ENCODE measurements at regions not wholly inside any gene's neighbourhood (a gene's known extent, or its start where the extent isn't known, plus 50 kb on each side); places are given as distances from the start of the nearest gene placed in this dataset.

GRCh38 chr6:169960886-169961611, 209.6 kb downstream of the ERMARD start:
- H3K4me2 ChIP-seq (ENCODE audit: low read depth, low read length, poor library complexity, severe bottlenecking), result no peak overlapping the region
- no peaks in the 10 kb centered on the region for H3K36me3 ChIP-seq (ENCODE audit: low read length)
- no peak overlapping the region for H3K27ac ChIP-seq (ENCODE audit: low read depth, low read length)
- no peak overlapping the region for H2AFZ ChIP-seq (ENCODE audit: low read depth, low read length, severe bottlenecking)
- no peaks in the 10 kb centered on the region for H4K20me1 ChIP-seq (ENCODE audit: low read depth, low read length)
- no peak overlapping the region for H3K4me3 ChIP-seq (ENCODE audit: insufficient read depth, low read length, poor library complexity, severe bottlenecking)
- H3K9ac ChIP-seq (ENCODE audit: low read length), result no peak overlapping the region
- no peak for TF ChIP-seq CTCF (IDR thresholded peaks at IDR 0.05; ENCODE audit: insufficient read depth, low read length, poor library complexity, severe bottlenecking)
- no peak for TF ChIP-seq EZH2phosphoT487 (conservative IDR thresholded peaks at IDR 0.05; ENCODE audit: low read length)
- H3K79me2 ChIP-seq (ENCODE audit: insufficient read depth, low read length), result no peaks in the 10 kb centered on the region
- H3K9me2 ChIP-seq (replicated peaks; ENCODE audit: insufficient read depth, low read length), result no peaks in the 10 kb centered on the region
- no peaks in the 10 kb centered on the region for H3K9me3 ChIP-seq (ENCODE audit: insufficient read depth, low read length)
- no peaks in the 10 kb centered on the region for H3F3A ChIP-seq (ENCODE audit: insufficient read depth)
- no peaks in the 10 kb centered on the region; the same call in 1 of the 2 replicates for H3K27me3 ChIP-seq (ENCODE audit: low read length)

- Histone ChIP-seq H3K79me2 (ENCODE audit: insufficient read depth, low read length) (no peaks in the 10 kb centered on the region), H3K9me3 (ENCODE audit: insufficient read depth, low read length) (no peaks in the 10 kb centered on the region), H3F3A (ENCODE audit: insufficient read depth) (no peaks in the 10 kb centered on the region), H3K9ac (ENCODE audit: low read length) (no peak overlapping the region), H3K27ac (ENCODE audit: low read depth, low read length) (no peak overlapping the region), H3K9me2 (replicated peaks; ENCODE audit: insufficient read depth, low read length) (no peaks in the 10 kb centered on the region), H3K36me3 (ENCODE audit: low read length) (no peaks in the 10 kb centered on the region), H2AFZ (ENCODE audit: low read depth, low read length, severe bottlenecking) (no peak overlapping the region), H3K4me3 (ENCODE audit: insufficient read depth, low read length, poor library complexity, severe bottlenecking) (no peak overlapping the region), H3K27me3 (ENCODE audit: low read length) (no peaks in the 10 kb centered on the region; the same call in 1 of the 2 replicates), H3K4me2 (ENCODE audit: low read depth, low read length, poor library complexity, severe bottlenecking) (no peak overlapping the region), H4K20me1 (ENCODE audit: low read depth, low read length) (no peaks in the 10 kb centered on the region)
- TF ChIP-seq EZH2phosphoT487 (conservative IDR thresholded peaks at IDR 0.05; ENCODE audit: low read length) (no peak), CTCF (IDR thresholded peaks at IDR 0.05; ENCODE audit: insufficient read depth, low read length, poor library complexity, severe bottlenecking) (no peak)
These were observed 209.1 kb downstream of the ERMARD start for GRCh38 chr6:169960521-169960885.

- no peaks in the 10 kb centered on the region for H4K20me1 ChIP-seq (ENCODE audit: low read depth, low read length)
- H3K4me2 ChIP-seq (ENCODE audit: low read depth, low read length, poor library complexity, severe bottlenecking), result no peak overlapping the region
- TF ChIP-seq EZH2phosphoT487 (conservative IDR thresholded peaks at IDR 0.05; ENCODE audit: low read length) (no peak), CTCF (IDR thresholded peaks at IDR 0.05; ENCODE audit: insufficient read depth, low read length, poor library complexity, severe bottlenecking) (no peak)
- no peaks in the 10 kb centered on the region for H3K79me2 ChIP-seq (ENCODE audit: insufficient read depth, low read length)
- H3K9me2 ChIP-seq (replicated peaks; ENCODE audit: insufficient read depth, low read length), result no peaks in the 10 kb centered on the region
- no peaks in the 10 kb centered on the region for H3K36me3 ChIP-seq (ENCODE audit: low read length)
- H3K9me3 ChIP-seq (ENCODE audit: insufficient read depth, low read length), result no peaks in the 10 kb centered on the region
- no peaks in the 10 kb centered on the region; the same call in 1 of the 2 replicates for H3K27me3 ChIP-seq (ENCODE audit: low read length)
- H3F3A ChIP-seq (ENCODE audit: insufficient read depth), result no peaks in the 10 kb centered on the region
- no peak overlapping the region for H3K9ac ChIP-seq (ENCODE audit: low read length)
- H3K27ac ChIP-seq (ENCODE audit: low read depth, low read length), result no peak overlapping the region
- H3K4me3 ChIP-seq (ENCODE audit: insufficient read depth, low read length, poor library complexity, severe bottlenecking), result no peak overlapping the region
- H2AFZ ChIP-seq (ENCODE audit: low read depth, low read length, severe bottlenecking), result no peak overlapping the region
These were observed 208.6 kb downstream of the ERMARD start for GRCh38 chr6:169960003-169960344.

Measured in SU-DHL-6 (cell line).